ENCODE measurements at regions not wholly inside any gene's neighbourhood (a gene's known extent, or its start where the extent isn't known, plus 50 kb on each side); places are given as distances from the start of the nearest gene placed in this dataset.

DNA sequence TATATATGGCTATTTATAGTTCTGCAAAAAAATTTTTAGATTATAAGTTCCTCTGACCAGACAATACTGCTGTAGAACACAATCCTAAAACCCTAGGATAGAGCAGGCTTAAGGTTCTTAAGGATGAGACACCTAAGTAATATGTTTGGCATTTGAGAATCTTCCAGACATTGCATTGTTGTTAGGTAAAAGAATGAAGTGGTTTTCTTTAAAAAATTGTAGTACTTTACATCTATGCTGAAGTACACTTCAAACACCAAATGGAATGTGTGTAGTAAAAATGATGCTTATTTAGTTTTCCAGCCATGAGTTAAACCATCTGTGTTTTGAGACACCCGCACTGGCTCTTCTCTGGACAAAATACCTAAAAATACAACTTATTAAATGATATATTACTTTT is 857.7 kb downstream of the OTOL1 start (continued):
- TF ChIP-seq, protein P1, sequence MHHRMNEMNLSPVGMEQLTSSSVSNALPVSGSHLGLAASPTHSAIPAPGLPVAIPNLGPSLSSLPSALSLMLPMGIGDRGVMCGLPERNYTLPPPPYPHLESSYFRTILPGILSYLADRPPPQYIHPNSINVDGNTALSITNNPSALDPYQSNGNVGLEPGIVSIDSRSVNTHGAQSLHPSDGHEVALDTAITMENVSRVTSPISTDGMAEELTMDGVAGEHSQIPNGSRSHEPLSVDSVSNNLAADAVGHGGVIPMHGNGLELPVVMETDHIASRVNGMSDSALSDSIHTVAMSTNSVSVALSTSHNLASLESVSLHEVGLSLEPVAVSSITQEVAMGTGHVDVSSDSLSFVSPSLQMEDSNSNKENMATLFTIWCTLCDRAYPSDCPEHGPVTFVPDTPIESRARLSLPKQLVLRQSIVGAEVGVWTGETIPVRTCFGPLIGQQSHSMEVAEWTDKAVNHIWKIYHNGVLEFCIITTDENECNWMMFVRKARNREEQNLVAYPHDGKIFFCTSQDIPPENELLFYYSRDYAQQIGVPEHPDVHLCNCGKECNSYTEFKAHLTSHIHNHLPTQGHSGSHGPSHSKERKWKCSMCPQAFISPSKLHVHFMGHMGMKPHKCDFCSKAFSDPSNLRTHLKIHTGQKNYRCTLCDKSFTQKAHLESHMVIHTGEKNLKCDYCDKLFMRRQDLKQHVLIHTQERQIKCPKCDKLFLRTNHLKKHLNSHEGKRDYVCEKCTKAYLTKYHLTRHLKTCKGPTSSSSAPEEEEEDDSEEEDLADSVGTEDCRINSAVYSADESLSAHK (tag by site-specific recombination; IDR thresholded peaks at IDR 0.05): no peak
- TF ChIP-seq, protein P2, sequence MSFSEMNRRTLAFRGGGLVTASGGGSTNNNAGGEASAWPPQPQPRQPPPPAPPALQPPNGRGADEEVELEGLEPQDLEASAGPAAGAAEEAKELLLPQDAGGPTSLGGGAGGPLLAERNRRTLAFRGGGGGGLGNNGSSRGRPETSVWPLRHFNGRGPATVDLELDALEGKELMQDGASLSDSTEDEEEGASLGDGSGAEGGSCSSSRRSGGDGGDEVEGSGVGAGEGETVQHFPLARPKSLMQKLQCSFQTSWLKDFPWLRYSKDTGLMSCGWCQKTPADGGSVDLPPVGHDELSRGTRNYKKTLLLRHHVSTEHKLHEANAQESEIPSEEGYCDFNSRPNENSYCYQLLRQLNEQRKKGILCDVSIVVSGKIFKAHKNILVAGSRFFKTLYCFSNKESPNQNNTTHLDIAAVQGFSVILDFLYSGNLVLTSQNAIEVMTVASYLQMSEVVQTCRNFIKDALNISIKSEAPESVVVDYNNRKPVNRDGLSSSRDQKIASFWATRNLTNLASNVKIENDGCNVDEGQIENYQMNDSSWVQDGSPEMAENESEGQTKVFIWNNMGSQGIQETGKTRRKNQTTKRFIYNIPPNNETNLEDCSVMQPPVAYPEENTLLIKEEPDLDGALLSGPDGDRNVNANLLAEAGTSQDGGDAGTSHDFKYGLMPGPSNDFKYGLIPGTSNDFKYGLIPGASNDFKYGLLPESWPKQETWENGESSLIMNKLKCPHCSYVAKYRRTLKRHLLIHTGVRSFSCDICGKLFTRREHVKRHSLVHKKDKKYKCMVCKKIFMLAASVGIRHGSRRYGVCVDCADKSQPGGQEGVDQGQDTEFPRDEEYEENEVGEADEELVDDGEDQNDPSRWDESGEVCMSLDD (tag by site-specific recombination; IDR thresholded peaks at IDR 0.05): no peak

GRCh38 chr3:162365066-162365719 is 868.6 kb downstream of the OTOL1 start:
- POLR2A ChIA-PET: no interaction called here
- Histone ChIP-seq H3K4me3 (ENCODE audit: low read depth, low read length) (no peak overlapping the region), H3K9me3 (ENCODE audit: control insufficient read depth, insufficient read depth, low read depth, low read length) (no peaks in the 10 kb centered on the region), H3K36me3 (ENCODE audit: control insufficient read depth in 2 of 2, insufficient read depth in 1 of 2, low read length in 2 of 2) (no peaks in the 10 kb centered on the region), H3K4me1 (ENCODE audit: control insufficient read depth, insufficient read depth, low read length) (no peaks in the 10 kb centered on the region), H3K27ac (ENCODE audit: extremely low read depth, low read depth, low read length) (no peak overlapping the region)
- no peak for TF ChIP-seq GLI2 (tag by site-specific recombination; IDR thresholded peaks at IDR 0.05; ENCODE audit: borderline replicate concordance, low read depth)
- TF ChIP-seq, protein P3, sequence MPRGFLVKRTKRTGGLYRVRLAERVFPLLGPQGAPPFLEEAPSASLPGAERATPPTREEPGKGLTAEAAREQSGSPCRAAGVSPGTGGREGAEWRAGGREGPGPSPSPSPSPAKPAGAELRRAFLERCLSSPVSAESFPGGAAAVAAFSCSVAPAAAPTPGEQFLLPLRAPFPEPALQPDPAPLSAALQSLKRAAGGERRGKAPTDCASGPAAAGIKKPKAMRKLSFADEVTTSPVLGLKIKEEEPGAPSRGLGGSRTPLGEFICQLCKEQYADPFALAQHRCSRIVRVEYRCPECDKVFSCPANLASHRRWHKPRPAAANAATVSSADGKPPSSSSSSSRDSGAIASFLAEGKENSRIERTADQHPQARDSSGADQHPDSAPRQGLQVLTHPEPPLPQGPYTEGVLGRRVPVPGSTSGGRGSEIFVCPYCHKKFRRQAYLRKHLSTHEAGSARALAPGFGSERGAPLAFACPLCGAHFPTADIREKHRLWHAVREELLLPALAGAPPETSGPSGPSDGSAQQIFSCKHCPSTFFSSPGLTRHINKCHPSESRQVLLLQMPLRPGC (tag by site-specific recombination; IDR thresholded peaks at IDR 0.05): no peak
- no peak for TF ChIP-seq ZNF776 (tag by site-specific recombination; IDR thresholded peaks at IDR 0.05; ENCODE audit: borderline replicate concordance)
- no peak for TF ChIP-seq ZNF747 (tag by site-specific recombination; IDR thresholded peaks at IDR 0.05)
- no peak for TF ChIP-seq ZNF138 (tag by site-specific recombination; IDR thresholded peaks at IDR 0.05; ENCODE audit: borderline replicate concordance)
- TF ChIP-seq ZBTB20 (tag by site-specific recombination; IDR thresholded peaks at IDR 0.05): no peak
- TF ChIP-seq ZNF175 (tag by site-specific recombination; IDR thresholded peaks at IDR 0.05): no peak
- no peak for TF ChIP-seq ZNF645 (tag by site-specific recombination; IDR thresholded peaks at IDR 0.05)
- TF ChIP-seq YY1 (tag by site-specific recombination; IDR thresholded peaks at IDR 0.05): no peak
- TF ChIP-seq ZNF48 (tag by site-specific recombination; IDR thresholded peaks at IDR 0.05): no peak
- no peak for TF ChIP-seq RBAK (tag by site-specific recombination; IDR thresholded peaks at IDR 0.05)
- TF ChIP-seq ZNF2 (tag by site-specific recombination; IDR thresholded peaks at IDR 0.05): no peak
- TF ChIP-seq ZNF704 (tag by site-specific recombination; IDR thresholded peaks at IDR 0.05): no peak
- TF ChIP-seq SCRT1 (tag by site-specific recombination; IDR thresholded peaks at IDR 0.05; ENCODE audit: borderline replicate concordance): no peak
- no peak for TF ChIP-seq SETDB1 (IDR thresholded peaks at IDR 0.05; ENCODE audit: insufficient read length, low read length)
- no peak for TF ChIP-seq ZNF354C (tag by site-specific recombination; IDR thresholded peaks at IDR 0.05; ENCODE audit: borderline replicate concordance, low read depth)
- CTCF ChIA-PET: interaction anchor here (0.6 kb wide), 1 partner anchor 573 kb away, joined by 3 read pairs; no protein-coding TSS in a partner anchor
